ENCODE measurements at regions not wholly inside any gene's neighbourhood (a gene's known extent, or its start where the extent isn't known, plus 50 kb on each side); places are given as distances from the start of the nearest gene placed in this dataset.

GRCh38 chr11:88406876-88407275 lies 69.3 kb upstream of the CTSC start:
- no peak overlapping the region for H3K4me3 ChIP-seq (ENCODE audit: low read length)
- no peak for DNase-seq (ENCODE audit: low read depth, low spot score)

GRCh38 chr11:88405853-88406252 lies 68.3 kb upstream of the CTSC start:
- H3K4me3 ChIP-seq (ENCODE audit: low read length) = no peak overlapping the region
- no peak for DNase-seq (ENCODE audit: low read depth, low spot score)

GRCh38 chr11:88404932-88405710 lies 67.6 kb upstream of the CTSC start:
- DNase-seq (ENCODE audit: low read depth, low spot score) = no peak
- no peak overlapping the region for H3K4me3 ChIP-seq (ENCODE audit: low read length)

- H3K4me3 ChIP-seq (ENCODE audit: low read length) = no peak overlapping the region
- no peak for DNase-seq (ENCODE audit: low read depth, low spot score)
Observed at GRCh38 chr11:88404391-88404790, 66.9 kb upstream of the CTSC start.

GRCh38 chr11:88402784-88403183 lies 65.2 kb upstream of the CTSC start:
- DNase-seq (ENCODE audit: low read depth, low spot score) = no peak

GRCh38 chr11:88402192-88402715 lies 64.7 kb upstream of the CTSC start:
- no peak overlapping the region for H3K4me3 ChIP-seq (ENCODE audit: low read length)
- DNase-seq (ENCODE audit: low read depth, low spot score) = no peak

More at GRCh38 chr11:88402784-88403183, 65.2 kb upstream of the CTSC start:
- H3K4me3 ChIP-seq (ENCODE audit: low read length) = no peak overlapping the region

- no peak overlapping the region for H3K4me3 ChIP-seq (ENCODE audit: low read length)
- no peak for DNase-seq (ENCODE audit: low read depth, low spot score)
Observed at GRCh38 chr11:88398791-88399570, 61.4 kb upstream of the CTSC start.

- no peak overlapping the region for H3K4me3 ChIP-seq (ENCODE audit: low read length)
Observed at GRCh38 chr11:88398372-88398771, 60.8 kb upstream of the CTSC start.

GRCh38 chr11:88390254-88390653 lies 52.7 kb upstream of the CTSC start:
- H3K4me3 ChIP-seq (ENCODE audit: low read length) = no peak overlapping the region
- DNase-seq (ENCODE audit: low read depth, low spot score) = no peak

More at GRCh38 chr11:88398372-88398771, 60.8 kb upstream of the CTSC start:
- no peak for DNase-seq (ENCODE audit: low read depth, low spot score)

GRCh38 chr11:88387957-88388356 lies 50.4 kb upstream of the CTSC start:
- no peak for DNase-seq (ENCODE audit: low read depth, low spot score)
- H3K4me3 ChIP-seq (ENCODE audit: low read length) = no peak overlapping the region

All from Jurkat, Clone E6-1 (cell line).